ENCODE measurements at regions not wholly inside any gene's neighbourhood (a gene's known extent, or its start where the extent isn't known, plus 50 kb on each side); places are given as distances from the start of the nearest gene placed in this dataset.

DNA sequence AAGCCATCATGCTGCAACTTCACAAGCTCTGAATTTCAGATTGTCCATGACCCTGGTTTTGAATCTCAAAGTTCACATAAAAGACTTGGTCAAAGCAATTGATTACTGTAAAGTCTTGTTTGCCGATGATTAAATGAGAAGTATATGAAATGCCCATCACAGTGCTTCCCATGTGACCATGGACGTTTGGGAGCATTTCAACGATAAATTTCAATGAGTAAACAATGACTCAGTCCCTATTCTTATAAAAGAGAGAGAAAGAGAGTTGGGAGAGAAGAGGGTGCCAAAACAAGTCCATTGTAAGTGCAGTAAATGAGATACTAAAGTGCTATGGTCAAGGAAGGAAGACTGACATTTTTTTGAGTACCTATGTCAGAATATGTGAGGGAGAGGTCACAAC is 276.9 kb downstream of the SOX9 start:
- no peak overlapping the region for H3K4me3 ChIP-seq (ENCODE audit: low read depth, low read length, poor library complexity, severe bottlenecking)
- CTCF ChIA-PET, result no interaction called here
- POLR2A ChIA-PET (ENCODE audit: low non-redundant PET), result no interaction called here
- H3K27me3 ChIP-seq (replicated peaks; ENCODE audit: insufficient read depth, low read depth, low read length, poor library complexity), result no peaks in the 10 kb centered on the region
- BruUV-seq (replicated peaks), result no TSS peak
- intact Hi-C loops (cut with micrococcal nuclease; ENCODE audit: unreplicated experiment), result no loop called here
- H3K36me3 ChIP-seq (ENCODE audit: insufficient read depth, low read length, poor library complexity, severe bottlenecking), result no peaks in the 10 kb centered on the region
- H3K27ac ChIP-seq (ENCODE audit: low read depth, low read length, poor library complexity, severe bottlenecking), result no peak overlapping the region
- no peak for DNase-seq (ENCODE audit: low spot score)
- H3K4me1 ChIP-seq (ENCODE audit: insufficient read depth, low read length, poor library complexity, severe bottlenecking), result no peaks in the 10 kb centered on the region
- no peak for TF ChIP-seq EZH2 (IDR thresholded peaks at IDR 0.05; ENCODE audit: borderline replicate concordance, low read depth, low read length, poor library complexity, severe bottlenecking)
- TF ChIP-seq, protein P1, sequence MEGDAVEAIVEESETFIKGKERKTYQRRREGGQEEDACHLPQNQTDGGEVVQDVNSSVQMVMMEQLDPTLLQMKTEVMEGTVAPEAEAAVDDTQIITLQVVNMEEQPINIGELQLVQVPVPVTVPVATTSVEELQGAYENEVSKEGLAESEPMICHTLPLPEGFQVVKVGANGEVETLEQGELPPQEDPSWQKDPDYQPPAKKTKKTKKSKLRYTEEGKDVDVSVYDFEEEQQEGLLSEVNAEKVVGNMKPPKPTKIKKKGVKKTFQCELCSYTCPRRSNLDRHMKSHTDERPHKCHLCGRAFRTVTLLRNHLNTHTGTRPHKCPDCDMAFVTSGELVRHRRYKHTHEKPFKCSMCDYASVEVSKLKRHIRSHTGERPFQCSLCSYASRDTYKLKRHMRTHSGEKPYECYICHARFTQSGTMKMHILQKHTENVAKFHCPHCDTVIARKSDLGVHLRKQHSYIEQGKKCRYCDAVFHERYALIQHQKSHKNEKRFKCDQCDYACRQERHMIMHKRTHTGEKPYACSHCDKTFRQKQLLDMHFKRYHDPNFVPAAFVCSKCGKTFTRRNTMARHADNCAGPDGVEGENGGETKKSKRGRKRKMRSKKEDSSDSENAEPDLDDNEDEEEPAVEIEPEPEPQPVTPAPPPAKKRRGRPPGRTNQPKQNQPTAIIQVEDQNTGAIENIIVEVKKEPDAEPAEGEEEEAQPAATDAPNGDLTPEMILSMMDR (conservative IDR thresholded peaks at IDR 0.05; ENCODE audit: low read depth, low read length), result no peak
- no peaks in the 10 kb centered on the region for H3K9me3 ChIP-seq (ENCODE audit: low read depth, low read length, poor library complexity, severe bottlenecking)

DNA sequence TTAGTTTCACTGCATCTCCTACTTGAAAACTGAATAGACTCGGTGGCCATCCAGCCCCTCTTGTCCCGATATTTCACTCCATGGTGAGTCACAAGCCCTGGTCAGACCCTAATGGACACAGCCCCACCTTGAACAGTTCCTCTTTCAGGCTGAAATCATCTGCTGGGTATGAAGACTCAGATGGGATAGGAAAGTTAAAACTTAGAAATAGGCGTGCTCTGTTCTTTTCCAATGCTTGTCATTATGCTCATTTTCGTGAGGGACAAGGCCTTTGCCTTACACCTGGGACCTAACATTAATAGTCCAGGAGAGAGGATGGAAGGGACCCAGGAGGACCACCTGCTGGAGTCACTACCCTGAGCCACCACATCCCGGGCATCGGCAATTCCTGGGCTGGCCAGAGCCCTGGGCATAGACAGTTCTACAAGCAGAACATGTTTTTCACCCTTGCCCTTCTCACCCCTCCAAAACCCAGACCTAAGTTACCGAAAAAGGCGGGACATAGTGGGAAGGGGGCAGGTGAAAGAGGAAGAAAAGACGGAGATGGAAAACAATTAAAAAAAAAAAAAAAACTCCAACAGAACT is 278.3 kb downstream of the SOX9 start:
- Histone ChIP-seq H3K9me3 (ENCODE audit: low read depth, low read length, poor library complexity, severe bottlenecking) (no peaks in the 10 kb centered on the region), H3K4me3 (ENCODE audit: low read depth, low read length, poor library complexity, severe bottlenecking) (no peak overlapping the region), H3K36me3 (ENCODE audit: insufficient read depth, low read length, poor library complexity, severe bottlenecking) (no peaks in the 10 kb centered on the region), H3K4me1 (ENCODE audit: insufficient read depth, low read length, poor library complexity, severe bottlenecking) (peaks cover under 1% of the 10 kb centered on the region), H3K27me3 (replicated peaks; ENCODE audit: insufficient read depth, low read depth, low read length, poor library complexity) (no peaks in the 10 kb centered on the region), H3K27ac (ENCODE audit: low read depth, low read length, poor library complexity, severe bottlenecking) (no peak overlapping the region)
- CTCF ChIA-PET, result no interaction called here
- BruUV-seq (replicated peaks), result no TSS peak
- intact Hi-C loops (cut with micrococcal nuclease; ENCODE audit: unreplicated experiment), result no loop called here
- no peak for DNase-seq (ENCODE audit: low spot score)
- POLR2A ChIA-PET (ENCODE audit: low non-redundant PET), result no interaction called here
- no peak for TF ChIP-seq EZH2 (IDR thresholded peaks at IDR 0.05; ENCODE audit: borderline replicate concordance, low read depth, low read length, poor library complexity, severe bottlenecking)

DNA sequence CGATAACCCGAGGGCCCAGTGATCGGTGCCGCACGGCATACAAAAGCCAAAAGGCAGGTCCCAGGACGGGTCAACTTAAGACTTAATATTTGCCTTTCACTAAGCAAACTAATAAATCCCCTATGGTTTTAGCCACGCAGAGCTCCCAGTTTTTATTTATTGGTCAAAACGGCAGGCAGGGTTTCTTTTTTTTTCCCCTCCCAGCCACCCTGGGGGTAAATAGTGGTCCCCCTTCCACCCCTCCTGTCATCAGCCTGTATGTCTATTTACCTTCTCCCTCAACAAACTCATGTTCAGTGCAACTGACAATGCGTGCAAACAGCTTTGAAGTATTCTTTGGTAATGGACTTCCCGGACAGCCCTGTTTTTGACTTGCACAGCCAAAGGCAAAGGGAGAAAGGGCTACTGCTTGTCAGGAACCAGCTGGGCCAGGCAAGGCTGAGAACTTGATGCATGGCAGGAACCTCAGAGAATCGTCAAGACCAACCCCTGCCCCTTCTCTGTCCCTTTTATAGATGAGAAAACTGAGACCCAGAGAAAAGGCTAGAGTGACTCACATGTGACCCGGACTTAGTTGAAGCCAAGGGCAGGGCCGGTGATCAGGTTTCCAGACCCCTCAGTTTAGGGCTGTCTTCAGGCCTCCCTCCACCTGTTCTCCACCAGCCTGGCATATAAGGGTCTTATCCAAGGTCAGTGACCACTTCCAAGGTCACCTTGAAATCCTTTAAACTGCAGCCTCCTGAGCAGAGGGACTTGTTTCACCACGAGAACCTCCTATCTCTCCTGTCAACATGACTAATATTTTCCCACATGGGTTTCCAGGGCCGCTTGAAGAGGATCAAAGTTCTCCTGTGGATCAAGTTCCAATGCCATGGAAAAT is 279.0 kb downstream of the SOX9 start:
- ChIA-PET POLR2A (ENCODE audit: low non-redundant PET) (no interaction called here), CTCF (no interaction called here)
- no TSS peak for BruUV-seq (replicated peaks)
- DNase-seq (ENCODE audit: low spot score), result no peak
- H3K9me3 ChIP-seq (ENCODE audit: low read depth, low read length, poor library complexity, severe bottlenecking), result no peaks in the 10 kb centered on the region
- H3K27me3 ChIP-seq (replicated peaks; ENCODE audit: insufficient read depth, low read depth, low read length, poor library complexity), result no peaks in the 10 kb centered on the region
- H3K36me3 ChIP-seq (ENCODE audit: insufficient read depth, low read length, poor library complexity, severe bottlenecking), result no peaks in the 10 kb centered on the region
- intact Hi-C loops (cut with micrococcal nuclease; ENCODE audit: unreplicated experiment), result no loop called here
- H3K4me3 ChIP-seq (ENCODE audit: low read depth, low read length, poor library complexity, severe bottlenecking), result no peak overlapping the region
- TF ChIP-seq, protein P1 (conservative IDR thresholded peaks at IDR 0.05; ENCODE audit: low read depth, low read length), result no peak
- TF ChIP-seq EZH2 (IDR thresholded peaks at IDR 0.05; ENCODE audit: borderline replicate concordance, low read depth, low read length, poor library complexity, severe bottlenecking), result no peak
- peaks cover 8% of the 10 kb centered on the region for H3K4me1 ChIP-seq (ENCODE audit: insufficient read depth, low read length, poor library complexity, severe bottlenecking)
- H3K27ac ChIP-seq (ENCODE audit: low read depth, low read length, poor library complexity, severe bottlenecking), result no peak overlapping the region

All from A673 (cell line).